Gastroesophageal sphincter (tissue), 3 donors: ENCODE measurements at regions not wholly inside any gene's neighbourhood (a gene's known extent, or its start where the extent isn't known, plus 50 kb on each side); places are given as distances from the start of the nearest gene placed in this dataset.

Experiments
- POLR2A ChIP-seq, 2 donors: fragments of 450-650 bp; IDR thresholded peaks; one replicate each; pipeline ENCODE4 v1.6.1; 2017; ENCODE audit warnings: antibody characterized with exemption in 2 of 2, mild to moderate bottlenecking in 2 of 2, moderate library complexity in 1 of 2
- TF ChIP-seq, protein P1 (sequence below), 4 experiments: fragments of 200-600 bp in 2 of 4; fragments of 450-650 bp in 2 of 4; sonication (generic) in 1 of 4; IDR thresholded peaks; one replicate each; pipeline ENCODE4 v1.5.1; 2017 to 2019; ENCODE audit warnings: antibody characterized with exemption in 4 of 4, mild to moderate bottlenecking in 2 of 4, moderate library complexity in 2 of 4

- TF ChIP-seq, protein P1, sequence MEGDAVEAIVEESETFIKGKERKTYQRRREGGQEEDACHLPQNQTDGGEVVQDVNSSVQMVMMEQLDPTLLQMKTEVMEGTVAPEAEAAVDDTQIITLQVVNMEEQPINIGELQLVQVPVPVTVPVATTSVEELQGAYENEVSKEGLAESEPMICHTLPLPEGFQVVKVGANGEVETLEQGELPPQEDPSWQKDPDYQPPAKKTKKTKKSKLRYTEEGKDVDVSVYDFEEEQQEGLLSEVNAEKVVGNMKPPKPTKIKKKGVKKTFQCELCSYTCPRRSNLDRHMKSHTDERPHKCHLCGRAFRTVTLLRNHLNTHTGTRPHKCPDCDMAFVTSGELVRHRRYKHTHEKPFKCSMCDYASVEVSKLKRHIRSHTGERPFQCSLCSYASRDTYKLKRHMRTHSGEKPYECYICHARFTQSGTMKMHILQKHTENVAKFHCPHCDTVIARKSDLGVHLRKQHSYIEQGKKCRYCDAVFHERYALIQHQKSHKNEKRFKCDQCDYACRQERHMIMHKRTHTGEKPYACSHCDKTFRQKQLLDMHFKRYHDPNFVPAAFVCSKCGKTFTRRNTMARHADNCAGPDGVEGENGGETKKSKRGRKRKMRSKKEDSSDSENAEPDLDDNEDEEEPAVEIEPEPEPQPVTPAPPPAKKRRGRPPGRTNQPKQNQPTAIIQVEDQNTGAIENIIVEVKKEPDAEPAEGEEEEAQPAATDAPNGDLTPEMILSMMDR (IDR thresholded peaks at IDR 0.05), result no peak
- no peak for TF ChIP-seq POLR2A (IDR thresholded peaks at IDR 0.05)
These were observed 105.2 kb upstream of the OR5AK2 start for GRCh38 chr11:56883371-56883987.
